Stimulated activated effector memory CD8-positive, alpha-beta T cell treated with anti-CD3 and anti-CD28 coated beads, Interleukin-12 subunit alpha, Interleukin-12 subunit beta, amount 100 ng/mL, for 72 hours (primary cell): ENCODE measurements at regions not wholly inside any gene's neighbourhood (a gene's known extent, or its start where the extent isn't known, plus 50 kb on each side); places are given as distances from the start of the nearest gene placed in this dataset.

Experiments used
- ATAC-seq: fragments of 150-1000 bp; cut with Tn5 transposase; 2 replicates; pipeline ENCODE4 v1.10.0; 2021
- DNase-seq, 2 donors: peaks; one replicate each; pipeline ENCODE4 v3.0.0; 2021 to 2022; ENCODE audit warnings: low spot score in 2 of 2
- H3K27ac Mint-ChIP-seq: one replicate; pipeline ENCODE4 v1.8.0; 2022; ENCODE audit warnings: mild to moderate bottlenecking, mixed read lengths
- H3K36me3 Mint-ChIP-seq: one replicate; pipeline ENCODE4 v1.8.0; 2022; ENCODE audit warnings: mild to moderate bottlenecking, mixed read lengths
- H3K4me1 Mint-ChIP-seq: one replicate; pipeline ENCODE4 v1.8.0; 2022; ENCODE audit warnings: mixed read lengths
- H3K4me3 Mint-ChIP-seq: one replicate; pipeline ENCODE4 v1.8.0; 2022; ENCODE audit warnings: mild to moderate bottlenecking, mixed read lengths
- H3K9me3 Mint-ChIP-seq: one replicate; pipeline ENCODE4 v1.8.0; 2022; ENCODE audit warnings: mixed read lengths

- no peak overlapping the region for H3K27ac Mint-ChIP-seq
- no peaks in the 10 kb centered on the region for H3K4me1 Mint-ChIP-seq
- H3K36me3 Mint-ChIP-seq = no peaks in the 10 kb centered on the region
- DNase-seq (no peak), ATAC-seq (no peak)
- no peaks in the 10 kb centered on the region for H3K9me3 Mint-ChIP-seq
- H3K4me3 Mint-ChIP-seq = no peak overlapping the region
Measured at GRCh38 chr18:56545464-56545863, 92.9 kb downstream of the TXNL1 start.

DNA sequence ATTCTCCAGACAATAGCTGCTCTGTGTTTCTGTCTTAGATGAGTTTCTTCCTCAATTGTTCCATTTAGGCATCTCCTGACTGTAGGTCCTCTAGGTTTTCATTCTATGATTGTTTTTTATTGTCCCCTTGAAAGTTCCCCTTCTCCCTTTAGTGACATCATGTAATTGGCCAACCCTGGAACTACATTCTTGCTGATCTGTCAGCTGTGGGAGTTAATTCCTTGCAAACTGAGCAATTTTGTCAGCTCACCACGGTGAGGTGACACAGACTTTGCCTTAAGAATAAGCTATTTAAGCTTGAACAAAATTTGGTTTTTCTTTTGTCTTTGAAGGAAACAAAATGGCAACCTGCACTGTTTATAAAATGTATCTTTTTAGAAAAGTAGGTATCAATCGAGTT is 95.9 kb downstream of the TXNL1 start:
- DNase-seq = no peak
- Mint-ChIP-seq H3K9me3 (no peaks in the 10 kb centered on the region), H3K36me3 (no peaks in the 10 kb centered on the region), H3K4me1 (no peaks in the 10 kb centered on the region), H3K4me3 (no peak overlapping the region), H3K27ac (no peak overlapping the region)
- no peak for ATAC-seq

DNA sequence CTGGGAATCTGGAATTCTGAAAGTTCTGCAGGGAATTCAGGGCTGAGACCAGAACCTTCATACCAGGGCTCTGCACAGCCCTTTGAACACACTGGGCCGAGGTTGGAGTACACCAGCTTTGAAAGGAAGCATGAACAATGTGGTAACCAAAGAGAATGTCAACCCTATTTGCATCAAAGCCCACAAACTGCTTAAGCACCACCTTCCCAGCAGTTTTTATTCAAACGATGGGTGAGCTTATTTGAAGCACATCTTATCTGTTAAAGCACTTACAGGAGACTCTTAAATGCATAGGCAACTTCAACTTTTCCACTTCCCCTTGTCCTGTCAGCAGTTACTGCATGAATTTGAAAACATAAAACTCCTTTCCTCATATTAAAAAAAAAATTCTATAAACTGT is 96.6 kb downstream of the TXNL1 start:
- ATAC-seq (no peak), DNase-seq (no peak)
- H3K4me1 Mint-ChIP-seq = no peaks in the 10 kb centered on the region
- no peaks in the 10 kb centered on the region for H3K36me3 Mint-ChIP-seq
- no peaks in the 10 kb centered on the region for H3K9me3 Mint-ChIP-seq
- H3K4me3 Mint-ChIP-seq = no peak overlapping the region
- H3K27ac Mint-ChIP-seq = no peak overlapping the region

- ATAC-seq (no peak), DNase-seq (no peak)
- Mint-ChIP-seq H3K4me3 (no peak overlapping the region), H3K9me3 (no peaks in the 10 kb centered on the region), H3K4me1 (no peaks in the 10 kb centered on the region), H3K36me3 (no peaks in the 10 kb centered on the region), H3K27ac (no peak overlapping the region)
Measured at GRCh38 chr18:56541340-56541739, 97.1 kb downstream of the TXNL1 start.

- Mint-ChIP-seq H3K9me3 (no peaks in the 10 kb centered on the region), H3K36me3 (no peaks in the 10 kb centered on the region), H3K4me3 (no peak overlapping the region), H3K27ac (no peak overlapping the region), H3K4me1 (no peaks in the 10 kb centered on the region)
- DNase-seq (no peak), ATAC-seq (no peak)
Measured at GRCh38 chr18:56538746-56539145, 99.6 kb downstream of the TXNL1 start.

GRCh38 chr18:56532176-56532840 is 106.1 kb downstream of the TXNL1 start:
- no peaks in the 10 kb centered on the region for H3K9me3 Mint-ChIP-seq
- peak in 1 of 2 donors; percentile 50 for DNase-seq
- no peak overlapping the region for H3K27ac Mint-ChIP-seq
- H3K4me1 Mint-ChIP-seq = no peaks in the 10 kb centered on the region
- H3K4me3 Mint-ChIP-seq = no peak overlapping the region
- H3K36me3 Mint-ChIP-seq = no peaks in the 10 kb centered on the region
- peak; percentile 95 for ATAC-seq

DNA sequence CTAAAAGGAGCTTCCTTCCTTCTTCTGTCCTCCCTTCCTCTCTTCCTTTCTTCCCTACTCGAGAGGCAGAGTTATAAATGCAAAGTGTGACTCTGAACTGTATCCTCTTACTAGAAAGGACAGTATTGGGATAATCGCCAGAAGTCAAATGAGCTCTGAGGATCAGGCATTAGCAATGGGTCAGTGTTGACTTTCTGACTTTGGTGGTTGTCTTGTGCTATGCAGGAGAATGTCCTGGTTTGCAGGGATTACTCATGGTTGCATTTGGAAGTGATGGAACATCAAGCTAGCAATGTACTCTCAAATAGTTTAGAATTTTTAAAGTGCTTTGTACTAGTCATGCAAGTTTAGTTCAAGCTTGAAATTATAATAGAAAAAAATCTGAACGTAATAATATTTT is 115.6 kb downstream of the TXNL1 start:
- Mint-ChIP-seq H3K4me3 (no peak overlapping the region), H3K36me3 (no peaks in the 10 kb centered on the region), H3K4me1 (no peaks in the 10 kb centered on the region), H3K27ac (no peak overlapping the region), H3K9me3 (no peaks in the 10 kb centered on the region)
- DNase-seq (no peak), ATAC-seq (no peak)

DNA sequence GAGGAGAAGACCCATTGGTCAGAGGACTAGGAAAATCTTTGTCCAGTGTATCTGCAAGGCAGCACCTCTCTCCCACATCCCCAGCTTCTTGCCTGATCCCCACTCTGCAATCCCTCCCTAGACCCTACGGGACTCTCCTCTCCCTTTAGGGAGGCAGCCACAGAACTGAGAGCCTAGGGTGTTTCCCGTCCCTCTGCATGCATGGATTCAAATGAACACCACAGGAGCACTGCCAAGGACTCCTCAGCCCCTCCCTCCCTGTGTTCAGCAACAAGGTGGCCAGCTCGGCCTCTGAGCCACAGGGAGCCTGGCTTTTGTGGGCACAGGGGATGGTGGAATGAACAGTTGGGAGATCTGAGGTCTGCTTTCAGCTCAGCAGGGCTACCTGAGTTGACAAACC is 117.1 kb downstream of the TXNL1 start:
- Mint-ChIP-seq H3K36me3 (no peaks in the 10 kb centered on the region), H3K9me3 (no peaks in the 10 kb centered on the region), H3K4me3 (no peak overlapping the region), H3K4me1 (no peaks in the 10 kb centered on the region), H3K27ac (no peak overlapping the region)
- DNase-seq (peak in 1 of 2 donors; percentile 18), ATAC-seq (peak; percentile 36)

DNA sequence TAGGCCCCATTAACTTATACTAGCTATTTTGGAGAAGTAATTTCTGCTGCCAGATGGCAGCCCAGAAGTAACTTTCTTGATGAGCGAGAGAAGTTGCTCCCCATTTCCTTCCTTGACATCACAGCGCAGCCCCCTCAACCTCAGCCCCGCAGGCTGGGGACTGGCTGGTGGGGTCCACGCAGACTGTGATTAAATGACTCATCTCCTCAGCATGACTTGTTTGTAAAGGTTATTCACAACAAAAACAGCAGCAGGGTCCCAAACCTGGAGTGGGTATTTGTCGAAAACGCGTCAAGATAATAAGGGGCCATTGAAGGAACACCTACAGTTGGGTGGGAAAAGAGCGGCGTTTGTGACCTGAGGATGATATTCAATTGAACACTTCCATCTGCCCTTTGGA is 120.6 kb downstream of the TXNL1 start:
- Mint-ChIP-seq H3K4me1 (no peaks in the 10 kb centered on the region), H3K4me3 (no peak overlapping the region)
- ATAC-seq = no peak

GRCh38 chr18:56517196-56517595 is 121.2 kb downstream of the TXNL1 start:
- no peak for ATAC-seq

More for the DNA sequence above, 120.6 kb downstream of the TXNL1 start:
- no peak for DNase-seq
- H3K36me3 Mint-ChIP-seq = no peaks in the 10 kb centered on the region
- H3K9me3 Mint-ChIP-seq = no peaks in the 10 kb centered on the region
- no peak overlapping the region for H3K27ac Mint-ChIP-seq

GRCh38 chr18:56516789-56517188 is 121.6 kb downstream of the TXNL1 start:
- no peaks in the 10 kb centered on the region for H3K36me3 Mint-ChIP-seq
- no peaks in the 10 kb centered on the region for H3K9me3 Mint-ChIP-seq
- no peak overlapping the region for H3K4me3 Mint-ChIP-seq
- DNase-seq = no peak
- no peaks in the 10 kb centered on the region for H3K4me1 Mint-ChIP-seq
- ATAC-seq = no peak
- no peak overlapping the region for H3K27ac Mint-ChIP-seq

More at GRCh38 chr18:56517196-56517595, 121.2 kb downstream of the TXNL1 start:
- Mint-ChIP-seq H3K4me3 (no peak overlapping the region), H3K36me3 (no peaks in the 10 kb centered on the region), H3K4me1 (no peaks in the 10 kb centered on the region), H3K9me3 (no peaks in the 10 kb centered on the region), H3K27ac (no peak overlapping the region)
- no peak for DNase-seq

DNA sequence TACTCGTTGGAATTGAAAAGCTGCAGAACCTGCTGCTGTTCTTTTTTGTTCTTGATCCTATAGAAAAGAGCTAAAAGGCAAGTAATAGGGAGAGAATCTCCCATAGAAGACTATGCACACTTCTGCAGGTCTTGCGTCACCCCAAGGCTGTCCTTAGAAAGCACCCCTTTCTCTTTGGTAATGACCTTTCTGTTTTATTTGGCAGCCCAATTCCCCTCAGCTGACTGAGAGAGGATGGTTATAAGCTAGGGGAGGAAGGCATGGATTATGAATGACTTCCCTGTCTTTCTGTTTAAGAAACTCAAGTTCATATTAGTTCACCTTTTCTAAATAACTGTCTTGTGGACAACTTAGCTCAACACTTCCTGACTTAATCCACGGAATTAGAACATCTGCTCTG is 122.9 kb downstream of the TXNL1 start:
- no peak for DNase-seq
- no peak for ATAC-seq

GRCh38 chr18:56511996-56512395 is 126.4 kb downstream of the TXNL1 start:
- Mint-ChIP-seq H3K36me3 (no peaks in the 10 kb centered on the region), H3K27ac (no peak overlapping the region), H3K9me3 (no peaks in the 10 kb centered on the region), H3K4me3 (no peak overlapping the region), H3K4me1 (no peaks in the 10 kb centered on the region)
- DNase-seq (no peak), ATAC-seq (no peak)

More for the DNA sequence above, 122.9 kb downstream of the TXNL1 start:
- Mint-ChIP-seq H3K27ac (no peak overlapping the region), H3K36me3 (no peaks in the 10 kb centered on the region), H3K9me3 (no peaks in the 10 kb centered on the region), H3K4me1 (no peaks in the 10 kb centered on the region), H3K4me3 (no peak overlapping the region)

GRCh38 chr18:56510108-56510507 is 128.3 kb downstream of the TXNL1 start:
- H3K36me3 Mint-ChIP-seq = no peaks in the 10 kb centered on the region
- no peak for ATAC-seq
- H3K27ac Mint-ChIP-seq = no peak overlapping the region
- DNase-seq = no peak
- no peak overlapping the region for H3K4me3 Mint-ChIP-seq
- no peaks in the 10 kb centered on the region for H3K9me3 Mint-ChIP-seq
- H3K4me1 Mint-ChIP-seq = no peaks in the 10 kb centered on the region

GRCh38 chr18:56509656-56510055 is 128.7 kb downstream of the TXNL1 start:
- no peak overlapping the region for H3K4me3 Mint-ChIP-seq
- no peaks in the 10 kb centered on the region for H3K9me3 Mint-ChIP-seq
- no peaks in the 10 kb centered on the region for H3K4me1 Mint-ChIP-seq
- H3K36me3 Mint-ChIP-seq = no peaks in the 10 kb centered on the region
- no peak overlapping the region for H3K27ac Mint-ChIP-seq
- ATAC-seq = no peak
- no peak for DNase-seq

- Mint-ChIP-seq H3K9me3 (no peaks in the 10 kb centered on the region), H3K4me1 (no peaks in the 10 kb centered on the region), H3K27ac (no peak overlapping the region), H3K4me3 (no peak overlapping the region), H3K36me3 (no peaks in the 10 kb centered on the region)
- ATAC-seq (no peak), DNase-seq (no peak)
Measured at GRCh38 chr18:56508370-56509036, 129.9 kb downstream of the TXNL1 start.
